ENCODE measurements at regions not wholly inside any gene's neighbourhood (a gene's known extent, or its start where the extent isn't known, plus 50 kb on each side); places are given as distances from the start of the nearest gene placed in this dataset.

DNA sequence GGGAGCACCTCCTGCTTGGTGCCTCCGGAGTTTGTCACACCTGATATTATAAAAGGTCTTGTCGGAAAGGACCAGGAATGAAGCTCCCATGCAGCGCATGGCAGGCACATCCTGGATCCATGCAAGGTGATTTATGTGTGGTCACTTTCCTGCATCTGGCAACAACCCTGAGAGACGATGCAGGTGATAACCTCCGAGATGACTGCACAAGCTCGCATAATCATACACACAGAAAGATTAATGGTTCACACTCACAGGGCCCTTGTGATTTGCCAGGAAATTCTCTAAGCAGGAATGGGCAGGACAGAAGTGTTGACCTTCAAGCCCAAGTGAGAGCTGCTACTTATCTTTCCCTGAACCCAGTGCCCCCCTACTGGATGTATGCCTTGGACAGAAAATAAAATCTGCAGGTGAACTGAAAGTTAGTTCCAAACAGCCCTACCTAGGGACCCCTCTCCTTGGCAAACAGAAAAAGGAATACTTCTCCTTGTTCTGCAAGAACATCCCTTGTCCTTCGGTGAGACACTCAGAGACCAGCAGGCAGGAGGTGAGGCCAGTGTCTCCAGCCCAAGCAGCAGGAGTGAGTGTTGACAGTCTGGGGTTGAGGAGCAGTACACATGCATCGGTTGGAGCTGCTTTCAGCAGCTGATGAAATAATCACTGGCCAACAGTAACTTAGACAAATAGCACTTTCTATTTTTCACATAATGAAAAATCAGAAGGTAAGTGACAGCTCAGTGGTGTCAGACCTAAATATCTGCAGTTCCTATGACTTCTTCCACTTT lies 619.4 kb upstream of the B3GAT1 start:
- TF ChIP-seq, protein P1, sequence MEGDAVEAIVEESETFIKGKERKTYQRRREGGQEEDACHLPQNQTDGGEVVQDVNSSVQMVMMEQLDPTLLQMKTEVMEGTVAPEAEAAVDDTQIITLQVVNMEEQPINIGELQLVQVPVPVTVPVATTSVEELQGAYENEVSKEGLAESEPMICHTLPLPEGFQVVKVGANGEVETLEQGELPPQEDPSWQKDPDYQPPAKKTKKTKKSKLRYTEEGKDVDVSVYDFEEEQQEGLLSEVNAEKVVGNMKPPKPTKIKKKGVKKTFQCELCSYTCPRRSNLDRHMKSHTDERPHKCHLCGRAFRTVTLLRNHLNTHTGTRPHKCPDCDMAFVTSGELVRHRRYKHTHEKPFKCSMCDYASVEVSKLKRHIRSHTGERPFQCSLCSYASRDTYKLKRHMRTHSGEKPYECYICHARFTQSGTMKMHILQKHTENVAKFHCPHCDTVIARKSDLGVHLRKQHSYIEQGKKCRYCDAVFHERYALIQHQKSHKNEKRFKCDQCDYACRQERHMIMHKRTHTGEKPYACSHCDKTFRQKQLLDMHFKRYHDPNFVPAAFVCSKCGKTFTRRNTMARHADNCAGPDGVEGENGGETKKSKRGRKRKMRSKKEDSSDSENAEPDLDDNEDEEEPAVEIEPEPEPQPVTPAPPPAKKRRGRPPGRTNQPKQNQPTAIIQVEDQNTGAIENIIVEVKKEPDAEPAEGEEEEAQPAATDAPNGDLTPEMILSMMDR (IDR thresholded peaks at IDR 0.05; ENCODE audit: low read depth, low read length), result no peak
- no peak for TF ChIP-seq EZH2phosphoT487 (IDR thresholded peaks at IDR 0.05; ENCODE audit: low read depth)
